ENCODE measurements at regions not wholly inside any gene's neighbourhood (a gene's known extent, or its start where the extent isn't known, plus 50 kb on each side); places are given as distances from the start of the nearest gene placed in this dataset.

- no peak for DNase-seq
Measured at GRCh38 chr15:70547846-70548487, 215.4 kb downstream of the UACA start.

DNA sequence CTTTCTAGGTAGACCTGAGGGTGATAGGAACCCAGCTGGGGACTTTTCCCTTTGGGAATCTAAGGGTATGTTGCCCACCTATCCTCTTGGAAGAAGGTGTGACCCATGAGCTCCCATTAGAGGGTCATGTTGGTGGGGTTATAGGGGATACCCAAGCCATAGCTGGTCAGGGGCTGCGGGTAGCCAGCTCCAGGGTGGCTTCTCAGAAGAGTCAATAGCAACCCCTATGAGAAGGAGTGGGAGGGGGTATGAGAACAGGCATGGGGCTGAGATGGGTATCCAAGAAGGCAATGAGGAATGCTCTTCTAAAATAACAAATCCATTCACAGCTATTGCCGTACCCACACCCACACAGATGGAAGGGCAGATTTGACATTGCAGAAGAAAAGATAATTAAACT lies 217.8 kb downstream of the UACA start:
- no peak for DNase-seq

GRCh38 chr15:70541511-70541910 lies 221.8 kb downstream of the UACA start:
- no peak for DNase-seq

DNA sequence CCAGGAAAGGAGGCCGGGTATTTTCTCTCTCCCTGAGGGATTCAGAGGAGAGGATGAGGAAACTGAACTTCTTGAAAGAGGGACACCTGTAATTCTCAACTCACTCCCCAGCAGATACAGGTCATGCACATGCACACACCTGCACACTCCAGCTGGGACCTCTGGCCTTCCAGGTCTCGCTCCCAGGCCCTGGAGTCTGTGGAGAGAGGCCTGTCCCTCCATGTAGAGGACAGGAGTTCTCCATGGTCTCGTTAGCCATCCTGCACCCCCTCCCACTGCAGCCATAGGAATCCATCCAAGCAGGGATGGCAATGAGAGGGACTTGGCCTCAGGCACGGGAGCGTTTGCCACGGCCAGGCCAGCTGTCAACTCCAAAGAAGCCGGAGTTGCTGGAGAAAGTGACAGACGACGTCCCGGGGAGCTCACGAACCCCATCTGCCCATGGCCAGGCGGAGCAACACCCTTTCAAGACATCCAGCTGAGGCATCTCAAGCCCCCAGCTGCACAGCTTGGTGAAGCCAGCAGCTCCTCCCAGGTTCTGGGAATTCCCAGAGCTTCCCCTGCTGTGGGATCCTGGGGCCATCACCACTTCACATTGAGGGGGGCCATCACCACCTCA lies 223.3 kb downstream of the UACA start:
- no peak for DNase-seq

DNA sequence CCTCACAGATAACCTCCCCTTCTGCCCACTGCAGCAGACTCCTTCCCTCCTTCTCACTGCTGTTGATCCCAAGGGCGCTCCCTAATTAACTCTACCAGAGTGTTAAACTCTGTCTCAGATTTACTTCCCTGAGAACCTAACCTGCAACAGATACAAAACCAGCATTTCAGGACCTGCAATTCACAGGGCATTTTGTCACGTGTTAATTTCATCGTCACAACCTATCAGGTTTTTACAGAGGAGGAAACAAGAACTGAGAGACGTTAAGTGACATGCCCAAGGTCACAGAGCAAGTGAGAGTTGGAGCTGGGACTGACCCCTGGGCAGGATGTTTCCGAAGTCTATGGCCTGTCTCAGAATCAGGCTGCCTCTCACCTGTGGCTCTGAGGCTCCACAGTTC lies 223.9 kb downstream of the UACA start:
- no peak for DNase-seq

DNA sequence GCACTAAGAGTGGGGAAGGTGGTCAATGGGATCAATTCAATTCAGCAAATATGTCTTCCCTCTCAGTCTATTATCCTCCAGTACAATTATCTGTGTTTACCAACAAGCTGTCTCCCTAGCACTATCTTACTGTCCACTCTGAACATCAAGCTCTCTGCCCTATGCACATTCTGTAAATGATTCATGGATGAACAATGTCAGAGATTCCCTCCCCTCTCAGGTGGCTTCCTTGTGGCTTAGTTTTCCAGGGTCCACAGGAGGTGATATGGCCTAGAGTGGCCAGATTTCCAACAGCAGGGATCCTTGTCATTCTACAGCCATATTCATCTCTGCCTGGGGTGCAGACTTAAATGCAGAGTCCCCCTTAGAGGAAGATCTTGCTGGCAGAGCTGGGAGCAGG lies 225.1 kb downstream of the UACA start:
- DNase-seq, result no peak

DNA sequence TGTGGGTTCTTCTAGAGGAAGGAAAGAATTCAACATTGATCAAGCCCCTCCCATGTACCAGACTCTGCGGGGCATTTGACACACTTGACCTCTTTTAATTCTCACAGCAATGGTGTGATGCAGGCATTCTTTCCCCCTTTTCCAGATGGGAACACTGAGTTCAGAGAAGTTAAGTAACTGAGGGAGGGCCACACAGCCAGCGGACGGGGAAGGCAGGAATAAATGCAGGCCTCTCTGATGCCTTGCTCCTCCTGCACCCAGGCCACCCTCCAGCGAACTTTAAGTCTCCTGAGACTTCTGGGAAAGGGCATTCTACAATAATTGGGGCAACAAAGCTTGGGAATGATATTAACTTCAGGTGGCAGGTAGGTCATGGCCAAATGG lies 227.4 kb downstream of the UACA start:
- no peak for DNase-seq

DNA sequence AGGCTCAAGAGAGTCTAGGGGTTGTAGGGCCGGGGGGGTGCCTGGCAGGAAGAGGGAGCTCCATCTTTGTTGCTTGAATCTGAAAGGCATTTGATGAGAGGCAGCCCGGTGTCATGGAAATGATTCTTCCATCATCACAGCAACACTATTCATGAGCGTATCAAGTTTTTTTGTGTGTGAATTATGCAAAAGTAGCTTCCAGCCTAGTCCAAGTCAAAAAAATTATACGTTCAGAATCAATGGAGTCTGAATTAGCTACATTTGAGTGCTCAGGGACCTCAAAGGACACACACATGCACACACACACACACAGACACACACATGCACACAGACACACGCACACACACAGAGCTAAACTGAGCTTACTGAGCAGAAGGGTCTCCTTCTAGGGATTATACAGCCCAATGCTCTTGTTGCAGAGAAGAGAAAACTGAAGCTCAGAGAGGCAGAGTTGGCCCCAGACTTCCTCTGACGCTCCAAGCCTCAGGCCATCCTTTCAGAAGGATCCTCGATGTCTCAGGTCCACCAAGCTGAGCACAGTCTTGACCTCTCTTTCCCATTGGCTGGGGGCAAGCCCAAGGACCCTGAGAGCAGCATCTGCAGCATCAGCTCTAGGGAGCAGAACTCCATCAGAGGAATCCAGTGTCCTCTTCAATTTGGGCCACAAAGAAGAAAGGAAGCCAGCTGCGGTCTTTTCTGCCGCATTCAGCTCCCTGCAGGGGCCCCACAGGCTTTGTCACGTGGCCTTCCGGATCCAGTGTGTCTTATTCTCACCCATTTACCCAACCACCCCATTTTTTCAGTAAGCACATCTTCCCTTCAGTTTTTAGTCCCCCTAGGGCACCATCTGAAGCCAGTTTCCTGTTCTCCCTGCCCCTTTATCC lies 228.0 kb downstream of the UACA start:
- peak; percentile 32 for DNase-seq

DNA sequence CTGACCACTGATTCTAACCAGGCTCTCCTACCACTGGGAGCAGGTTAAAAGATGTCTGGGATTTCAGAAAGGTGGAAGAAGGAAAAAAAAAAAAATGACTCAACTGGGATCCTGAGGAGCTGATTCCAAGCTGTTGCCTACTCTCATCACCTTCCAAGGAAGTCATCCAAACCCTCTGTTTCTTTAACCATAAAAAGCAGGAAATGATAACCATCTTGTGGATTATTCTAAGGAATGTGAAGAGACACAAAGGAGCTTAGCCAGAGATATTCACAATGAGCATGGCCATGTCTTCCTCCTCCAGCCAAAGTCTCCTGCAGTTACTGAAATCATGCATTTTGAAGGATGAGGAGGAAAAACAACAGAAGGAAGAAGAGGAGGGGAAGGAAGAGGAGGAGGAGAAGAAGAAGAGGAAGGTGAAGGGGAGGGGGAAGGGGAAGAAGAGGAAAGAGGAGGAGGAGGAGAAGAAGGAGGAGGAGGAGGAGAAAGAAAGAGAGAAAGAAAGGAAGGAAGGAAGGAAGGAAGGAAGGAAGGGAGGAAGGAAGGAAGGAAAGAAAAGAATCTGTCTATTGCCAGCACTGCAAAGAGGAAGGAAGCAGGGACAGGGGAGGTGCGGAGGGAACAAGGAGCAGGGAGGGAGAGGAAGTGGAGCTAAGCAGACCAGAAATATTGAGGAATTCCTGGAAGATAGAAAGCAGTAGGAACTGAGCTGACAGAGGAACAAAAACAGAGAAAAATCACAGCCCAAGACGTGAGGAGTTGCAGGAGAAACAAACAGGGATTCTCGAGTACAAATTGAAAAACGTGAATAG lies 229.2 kb downstream of the UACA start:
- no peak for DNase-seq

GRCh38 chr15:70532531-70533186 lies 230.7 kb downstream of the UACA start:
- no peak for DNase-seq

- no peak for DNase-seq
Measured at GRCh38 chr15:70531576-70531975, 231.8 kb downstream of the UACA start.

DNA sequence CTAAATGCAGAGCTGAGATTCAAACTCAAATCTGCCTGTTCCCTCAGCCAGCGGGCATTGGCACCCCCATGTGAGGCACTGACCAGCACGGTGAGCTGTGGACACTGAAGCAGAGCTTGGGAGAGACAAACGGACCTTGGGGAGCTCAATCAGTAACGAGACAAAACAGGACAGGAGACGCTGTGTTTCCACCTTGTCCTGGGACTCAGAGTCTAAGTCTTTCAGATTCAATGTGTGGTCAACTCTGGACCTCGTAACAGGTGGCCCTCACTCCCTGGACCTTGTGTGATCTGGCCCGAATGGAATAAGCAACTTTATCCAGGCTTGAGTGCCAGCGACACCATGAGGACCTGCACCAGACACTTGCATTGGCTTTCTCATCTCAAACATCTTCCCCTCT lies 232.5 kb downstream of the UACA start:
- no peak for DNase-seq

GRCh38 chr15:70530503-70530902 lies 232.9 kb downstream of the UACA start:
- DNase-seq, result no peak

GRCh38 chr15:70530017-70530499 lies 233.3 kb downstream of the UACA start:
- DNase-seq, result no peak

DNA sequence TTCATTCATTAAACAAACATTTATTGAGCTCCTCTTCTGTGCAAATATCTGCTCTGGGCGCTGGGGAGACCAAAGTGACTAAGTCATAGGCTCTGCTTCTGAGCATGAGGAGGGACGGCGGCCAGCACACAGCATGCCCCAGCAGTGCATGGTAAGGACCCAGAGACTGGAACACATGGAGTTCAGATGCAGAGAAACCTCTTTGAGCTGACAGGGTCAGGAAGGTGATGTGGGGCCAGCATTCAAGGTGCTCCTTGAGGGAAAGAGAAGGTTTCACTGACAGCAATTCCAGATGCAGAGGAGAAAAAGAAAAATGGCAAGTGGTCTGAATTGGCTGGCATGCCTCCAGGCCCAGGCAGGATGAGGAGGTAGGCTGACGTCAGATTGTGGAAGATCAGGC lies 234.5 kb downstream of the UACA start:
- no peak for DNase-seq

DNA sequence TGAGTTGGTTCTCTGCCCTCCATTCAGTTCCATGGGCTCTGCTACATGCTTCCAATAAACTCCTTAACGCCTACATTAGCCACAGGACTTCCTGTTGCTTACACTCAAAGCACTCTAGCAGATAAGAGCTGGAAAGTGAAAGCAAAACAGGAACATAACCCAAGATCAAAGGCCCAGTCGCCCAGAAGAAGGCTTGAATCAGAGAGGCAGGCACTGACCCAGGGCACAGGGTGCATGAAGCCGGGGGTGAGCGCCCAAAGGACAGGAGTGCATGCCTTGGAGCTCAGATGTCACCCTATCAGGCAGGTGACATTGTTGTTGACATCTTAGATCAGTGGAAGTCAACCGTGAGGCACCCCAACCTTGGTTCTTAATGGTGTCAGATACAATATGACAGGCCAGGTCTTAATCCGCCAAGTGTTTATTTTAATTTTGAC lies 235.1 kb downstream of the UACA start:
- peak; percentile 78 for DNase-seq

DNA sequence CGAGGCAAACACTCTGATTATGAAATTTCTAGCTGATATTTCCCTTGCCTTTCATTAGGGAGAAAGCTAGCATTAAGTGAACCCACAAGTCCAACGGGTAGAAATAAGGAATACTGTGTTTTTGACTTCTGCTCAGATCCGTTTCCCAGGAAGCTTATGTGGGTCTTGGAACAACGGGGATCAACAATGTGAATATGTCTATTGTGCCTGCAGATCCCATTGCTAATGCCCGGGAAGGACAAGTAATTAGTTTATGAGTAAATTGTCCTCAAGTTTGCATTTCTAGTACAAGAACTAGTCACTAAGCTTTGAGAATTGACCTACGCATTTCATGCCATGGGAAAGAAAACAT lies 236.4 kb downstream of the UACA start:
- no peak for DNase-seq

- no peak for DNase-seq
Measured at GRCh38 chr15:70526221-70526973, 237.0 kb downstream of the UACA start.

DNA sequence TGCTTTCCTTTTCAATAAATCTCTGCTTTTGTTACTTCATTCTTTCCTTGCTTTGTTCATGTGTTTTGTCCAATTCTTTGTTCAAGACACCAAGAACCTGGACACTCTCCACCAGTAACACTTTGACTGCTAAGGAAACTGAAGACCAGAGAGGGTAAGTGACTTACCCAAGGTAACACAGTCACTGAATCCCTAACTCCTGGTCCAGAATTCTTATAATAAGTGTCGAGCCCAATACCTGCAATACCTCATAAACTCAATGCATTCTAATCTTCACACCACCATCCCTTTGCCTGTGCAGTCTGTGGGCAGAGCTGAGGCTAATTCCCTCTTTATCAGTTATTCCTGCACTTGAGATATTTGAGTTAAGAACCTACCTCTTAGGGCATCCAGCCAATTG lies 237.8 kb downstream of the UACA start:
- no peak for DNase-seq

DNA sequence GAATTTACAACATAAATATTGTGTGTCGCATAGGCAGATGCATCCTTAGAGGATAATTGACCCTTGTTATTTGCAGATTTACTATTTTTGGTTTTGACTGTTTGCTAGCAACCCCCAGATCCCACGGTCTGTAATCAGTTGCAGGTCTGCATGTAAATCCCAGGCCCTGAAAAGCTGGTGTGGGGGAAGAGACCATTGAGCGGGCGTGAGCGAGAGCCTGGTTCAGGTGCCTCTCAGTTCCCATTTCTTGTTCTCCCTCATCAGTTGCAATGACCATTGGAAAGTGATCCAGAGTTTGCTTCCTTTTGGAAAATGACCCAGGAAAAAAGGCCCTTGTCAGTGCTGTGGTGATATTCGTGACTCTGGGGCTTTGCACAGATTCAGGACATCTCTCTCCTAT lies 238.9 kb downstream of the UACA start:
- DNase-seq, result no peak

GRCh38 chr15:70523616-70524015 lies 239.7 kb downstream of the UACA start:
- DNase-seq, result no peak

- no peak for DNase-seq
Measured at GRCh38 chr15:70523192-70523591, 240.2 kb downstream of the UACA start.
